GF-D8 (cell line): ENCODE measurements at regions not wholly inside any gene's neighbourhood (a gene's known extent, or its start where the extent isn't known, plus 50 kb on each side); places are given as distances from the start of the nearest gene placed in this dataset.
A peak's percentile ranks its signal among the peaks of the same experiment; 100 is the strongest.

Experiments
- DNase-seq: peaks from one replicate; lab custom pipeline; 2025; lab: John Stamatoyannopoulos, UW

GRCh38 chr3:80492162-80492561 lies 724.4 kb upstream of the ROBO1 start:
- no peak for DNase-seq

DNA sequence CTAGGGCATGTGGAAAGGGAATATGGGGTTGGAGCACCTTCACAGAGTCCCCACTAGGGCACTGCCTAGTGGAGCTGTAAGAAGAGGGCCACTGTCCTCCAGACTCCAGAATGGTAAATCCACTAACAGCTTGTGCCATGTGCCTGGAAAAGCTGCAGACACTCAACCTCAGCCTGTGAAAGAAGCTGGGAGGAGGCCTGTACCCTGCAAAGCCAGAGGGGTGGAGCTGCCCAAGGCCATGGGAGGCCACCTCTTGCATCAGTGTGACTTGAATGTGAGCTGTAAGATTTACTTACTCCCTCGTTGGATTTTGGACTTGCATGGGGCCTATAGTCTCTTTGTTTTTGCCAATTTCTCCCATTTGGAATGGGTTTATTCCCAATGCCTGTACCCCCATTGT lies 705.2 kb upstream of the ROBO1 start:
- no peak for DNase-seq

DNA sequence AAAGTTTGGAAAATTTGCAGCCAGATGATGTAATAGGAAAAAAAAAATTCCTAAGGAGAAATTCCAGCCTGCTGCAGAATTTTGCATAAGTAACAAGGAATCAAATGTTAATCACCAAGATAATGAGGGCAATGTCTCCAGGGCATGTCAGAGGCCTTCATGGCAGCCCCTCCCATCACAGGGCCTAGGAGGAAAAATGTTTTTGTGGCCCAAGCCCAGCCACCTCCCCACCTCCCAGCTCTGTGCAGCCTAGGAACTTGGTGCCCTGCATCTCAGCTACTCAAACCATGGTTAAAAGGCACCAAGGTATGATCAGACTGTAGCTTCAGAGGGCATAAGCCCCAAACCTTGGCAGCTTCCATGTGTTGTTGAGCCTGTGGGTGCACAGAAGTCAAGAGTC lies 704.7 kb upstream of the ROBO1 start:
- no peak for DNase-seq

DNA sequence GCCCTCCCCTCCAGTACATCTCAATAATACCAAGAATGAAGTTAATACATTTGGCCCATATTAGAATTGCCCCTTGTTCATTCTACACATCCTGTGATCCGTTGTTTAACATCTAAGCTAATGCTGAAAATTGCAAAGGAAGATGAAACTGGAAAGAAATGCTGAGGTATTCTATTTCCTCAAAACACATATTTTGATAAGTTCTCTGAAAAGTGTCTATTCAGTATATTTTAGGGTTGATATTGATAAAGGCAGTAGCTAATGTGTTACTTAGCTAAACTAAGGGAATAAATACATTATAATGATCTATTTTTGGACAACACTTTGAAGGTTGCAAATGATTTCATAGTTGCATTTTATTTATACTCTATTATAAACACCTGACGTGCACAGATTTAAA lies 702.6 kb upstream of the ROBO1 start:
- DNase-seq: no peak

- no peak for DNase-seq
Observed at GRCh38 chr3:80465746-80466145, 697.9 kb upstream of the ROBO1 start.

GRCh38 chr3:80451393-80451792 lies 683.6 kb upstream of the ROBO1 start:
- no peak for DNase-seq

DNA sequence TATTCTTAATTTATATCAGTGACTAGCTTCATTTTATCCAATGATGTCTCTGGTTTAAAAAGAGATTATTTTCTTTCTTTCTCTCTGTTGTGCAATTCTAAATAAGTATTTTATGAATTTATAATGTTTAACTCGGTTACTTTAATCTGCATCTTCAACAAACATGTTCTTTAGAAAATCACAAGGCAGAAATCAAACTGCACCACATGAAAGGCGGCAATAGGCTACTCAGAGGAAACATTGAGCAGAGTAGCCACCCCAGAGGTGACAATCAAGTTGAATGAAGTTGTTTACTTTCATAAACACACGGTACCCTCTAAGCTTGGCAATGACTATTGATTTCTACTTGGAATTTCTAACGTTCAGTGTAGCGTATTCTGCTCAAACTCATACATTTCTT lies 677.8 kb upstream of the ROBO1 start:
- DNase-seq: no peak

- no peak for DNase-seq
Observed at GRCh38 chr3:80445053-80445452, 677.3 kb upstream of the ROBO1 start.

DNA sequence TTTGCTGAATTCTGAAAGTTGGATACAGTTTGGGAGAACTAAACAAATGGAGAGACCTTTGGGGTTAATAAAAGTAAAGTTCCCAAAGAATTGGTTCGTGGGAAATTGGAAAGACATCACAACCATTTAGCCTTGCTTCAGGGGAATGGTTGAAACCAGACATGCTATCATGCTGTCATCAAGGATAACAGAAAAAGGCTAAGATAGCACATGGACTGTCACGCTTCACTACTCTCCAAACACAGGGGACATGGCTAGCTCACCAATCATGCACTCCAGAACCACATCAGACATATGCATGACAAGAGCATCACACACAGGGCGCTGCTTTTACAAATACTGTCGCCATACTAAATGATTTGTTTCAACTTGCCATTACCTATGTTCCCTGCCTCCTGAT lies 671.7 kb upstream of the ROBO1 start:
- DNase-seq: no peak

- DNase-seq: no peak
Observed at GRCh38 chr3:80434366-80434765, 666.6 kb upstream of the ROBO1 start.

DNA sequence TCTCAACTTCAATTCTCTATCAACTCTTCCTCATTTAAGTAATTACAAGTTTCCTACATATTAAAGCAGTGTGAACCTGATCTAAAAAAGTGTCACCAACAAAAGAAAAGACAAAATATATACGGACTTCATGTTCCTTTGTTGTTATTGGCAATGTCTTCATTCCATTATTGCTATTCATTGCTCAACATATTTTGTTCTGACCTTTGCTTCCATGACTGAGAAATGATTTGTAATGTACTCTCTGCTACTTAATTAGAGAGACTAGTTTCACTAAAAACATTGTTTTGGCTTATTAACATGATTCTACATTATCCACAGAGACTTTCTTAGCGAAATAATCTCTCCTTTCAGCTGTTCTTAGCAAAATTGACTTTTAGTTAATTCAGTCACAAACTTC lies 657.2 kb upstream of the ROBO1 start:
- DNase-seq: no peak

DNA sequence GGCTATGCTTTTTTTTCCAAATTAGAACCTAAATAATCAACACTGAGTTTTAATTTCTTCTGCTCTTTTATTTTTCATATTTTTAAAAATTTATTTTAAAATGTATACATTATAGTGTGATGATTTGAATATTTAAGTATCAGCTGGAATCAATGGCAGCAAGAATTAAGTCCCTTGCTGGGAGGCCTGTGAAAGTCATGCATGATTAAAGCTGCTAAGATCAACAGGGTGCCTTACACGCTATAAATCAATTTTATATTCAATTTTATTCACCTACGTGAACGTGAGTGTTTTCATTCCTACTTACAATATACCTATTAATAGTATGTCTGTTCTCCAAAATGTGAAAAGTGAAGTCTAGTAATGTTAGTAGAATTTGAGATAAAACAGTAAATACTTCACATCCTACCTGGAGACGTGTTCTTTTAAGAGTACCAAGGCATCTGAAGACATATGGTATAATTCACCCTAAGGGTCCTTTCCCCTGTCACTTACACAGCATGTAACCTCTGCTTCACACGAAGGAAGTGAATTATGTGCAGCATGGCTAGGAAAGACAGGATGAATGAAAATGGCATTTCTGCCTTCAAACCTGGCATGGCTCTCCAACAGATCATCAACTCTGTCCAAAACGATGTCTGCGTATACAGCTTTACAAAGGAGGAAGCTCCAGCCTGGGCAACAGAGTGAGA lies 640.4 kb upstream of the ROBO1 start:
- no peak for DNase-seq

GRCh38 chr3:80405618-80406017 lies 637.8 kb upstream of the ROBO1 start:
- no peak for DNase-seq

- no peak for DNase-seq
Observed at GRCh38 chr3:80395023-80395422, 627.2 kb upstream of the ROBO1 start.

DNA sequence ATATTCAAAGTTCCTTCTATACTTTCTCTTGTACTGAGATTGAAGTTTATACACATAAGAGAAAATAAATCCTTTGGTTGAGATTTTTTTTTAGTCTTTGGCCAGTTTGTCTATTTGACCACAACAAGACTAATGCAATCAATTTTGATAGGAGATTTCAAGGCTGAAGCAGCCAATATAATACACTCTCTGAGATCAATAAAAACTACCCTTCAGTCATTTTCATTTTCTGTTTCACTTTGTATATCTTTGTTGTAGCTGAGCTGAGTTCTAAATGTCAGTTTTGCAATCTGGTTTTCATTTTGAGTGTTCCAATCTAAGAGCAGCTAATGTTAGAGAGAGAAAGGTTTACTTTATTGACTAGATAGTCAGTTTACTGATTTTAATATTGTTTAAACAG lies 623.8 kb upstream of the ROBO1 start:
- no peak for DNase-seq

DNA sequence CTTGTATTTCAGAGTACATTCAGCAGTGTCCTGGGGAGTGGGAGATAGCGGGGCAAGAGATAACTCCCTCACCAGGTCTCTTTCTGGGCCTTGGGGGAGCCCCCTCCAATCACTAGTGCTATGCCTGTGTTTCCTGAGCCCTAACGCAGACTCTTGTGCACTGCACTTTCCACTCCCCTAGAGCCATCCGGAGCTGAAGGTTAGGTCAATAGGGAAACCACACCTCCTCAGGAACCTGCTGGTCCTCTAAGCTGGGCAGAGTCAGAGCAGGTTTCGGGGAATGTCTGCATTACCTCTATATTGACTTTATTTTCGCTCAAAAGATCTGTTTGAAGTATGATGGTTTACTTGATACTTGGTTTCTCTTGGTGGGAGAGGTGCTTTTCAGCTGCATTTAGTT lies 617.0 kb upstream of the ROBO1 start:
- DNase-seq: no peak

DNA sequence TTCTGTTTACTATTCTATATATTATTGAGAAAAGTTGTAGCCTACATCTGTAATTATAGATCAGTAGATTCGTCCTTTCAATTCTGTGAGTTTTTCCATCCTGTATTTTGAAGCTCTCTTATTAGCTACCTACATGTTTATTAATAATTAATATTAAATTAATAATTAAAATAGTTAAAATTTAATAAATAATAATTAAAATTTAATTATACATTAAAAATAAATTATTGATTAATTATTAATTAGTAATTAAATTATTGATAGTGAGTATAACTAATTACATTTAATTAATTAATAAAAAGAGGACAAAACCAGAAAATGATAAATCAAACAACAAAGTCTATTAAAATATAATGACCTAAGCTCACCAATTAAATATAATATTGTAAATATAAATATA lies 606.6 kb upstream of the ROBO1 start:
- no peak for DNase-seq

DNA sequence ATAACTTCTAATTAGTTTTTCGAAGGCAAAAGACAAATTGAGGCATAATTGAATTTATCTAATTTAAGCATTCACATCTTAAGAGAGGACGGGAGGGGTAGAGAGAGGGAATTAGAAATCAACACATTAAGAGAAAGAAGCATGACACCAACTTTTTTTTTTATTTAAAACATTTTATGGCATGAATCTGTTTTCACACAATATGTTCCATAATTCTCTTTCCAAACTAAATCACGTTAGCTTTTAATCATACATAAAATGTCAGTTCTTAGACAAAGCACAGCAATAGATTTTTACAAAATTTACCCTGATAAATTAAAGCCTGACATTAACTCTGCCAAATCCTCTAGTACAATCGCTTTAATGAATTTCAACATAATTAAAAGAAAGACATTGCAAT lies 600.8 kb upstream of the ROBO1 start:
- DNase-seq: no peak

DNA sequence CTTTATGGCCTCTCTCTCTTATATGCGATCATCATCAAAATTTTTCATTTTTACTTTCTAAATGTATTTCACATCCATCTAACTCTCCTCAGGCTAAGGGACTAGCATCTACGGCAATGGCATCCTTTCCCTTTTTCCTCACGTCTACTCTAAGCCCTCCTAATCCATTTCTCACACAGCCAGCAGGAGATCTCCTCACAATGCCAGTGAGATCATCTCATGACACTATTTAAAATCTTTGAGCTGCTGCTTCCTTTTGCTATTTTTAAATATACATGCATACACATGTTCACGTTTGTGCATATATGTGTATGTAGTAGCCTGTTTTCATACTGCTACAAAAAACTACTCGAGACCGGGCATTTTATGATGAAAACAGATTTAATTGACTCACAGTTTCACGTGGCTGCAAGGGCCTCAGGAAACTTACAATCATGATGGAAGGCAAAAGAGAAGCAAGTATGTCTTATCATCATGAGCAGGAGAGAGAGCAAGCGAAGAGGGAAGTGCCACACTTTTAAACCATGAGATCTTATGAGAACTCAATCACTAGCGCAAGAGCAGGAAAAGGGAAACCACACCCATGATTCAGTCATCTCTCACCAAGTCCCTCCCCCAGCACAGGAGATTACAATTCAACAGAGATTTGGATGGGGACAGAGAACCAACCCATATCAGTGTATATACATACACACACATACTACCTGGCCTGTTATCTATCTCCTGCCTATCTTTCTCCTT lies 599.2 kb upstream of the ROBO1 start:
- DNase-seq: no peak

DNA sequence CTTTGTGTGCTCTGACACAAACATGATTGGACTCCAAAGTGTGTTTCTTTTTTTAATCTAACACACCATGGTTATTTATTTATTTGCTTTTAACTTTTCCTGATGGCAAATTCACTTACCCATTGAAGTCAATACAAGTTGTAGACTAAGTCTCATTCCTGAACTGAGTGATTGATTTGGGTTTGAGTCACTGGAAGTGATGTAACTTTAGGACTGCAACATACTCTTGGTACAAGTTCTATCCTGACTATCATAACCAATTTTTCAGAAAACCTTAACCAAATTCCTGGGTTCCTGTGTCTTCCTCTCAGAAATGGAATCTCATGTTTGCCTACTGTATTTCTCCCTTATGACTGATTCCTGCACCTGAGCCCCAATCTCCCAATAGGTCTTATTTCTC lies 590.0 kb upstream of the ROBO1 start:
- no peak for DNase-seq

DNA sequence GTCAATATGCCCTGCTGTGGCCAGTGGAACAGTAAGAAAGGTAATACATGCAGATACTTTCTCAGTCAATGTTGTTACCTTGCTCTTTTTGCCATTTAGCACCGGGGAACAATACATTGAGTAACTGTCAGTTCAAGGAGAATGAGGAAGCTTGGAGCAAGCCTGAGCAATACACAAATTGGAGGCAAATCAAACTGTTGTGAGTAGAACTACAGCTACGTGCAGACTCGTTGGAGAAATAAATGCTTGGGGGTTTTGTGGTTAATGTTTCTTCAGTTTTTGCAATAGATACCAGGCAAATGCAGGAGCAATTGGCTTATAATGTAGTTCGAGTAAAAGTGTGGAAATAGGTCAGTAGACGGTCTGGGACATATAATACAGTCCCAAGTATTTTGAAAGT lies 587.3 kb upstream of the ROBO1 start:
- DNase-seq: peak; percentile 19

DNA sequence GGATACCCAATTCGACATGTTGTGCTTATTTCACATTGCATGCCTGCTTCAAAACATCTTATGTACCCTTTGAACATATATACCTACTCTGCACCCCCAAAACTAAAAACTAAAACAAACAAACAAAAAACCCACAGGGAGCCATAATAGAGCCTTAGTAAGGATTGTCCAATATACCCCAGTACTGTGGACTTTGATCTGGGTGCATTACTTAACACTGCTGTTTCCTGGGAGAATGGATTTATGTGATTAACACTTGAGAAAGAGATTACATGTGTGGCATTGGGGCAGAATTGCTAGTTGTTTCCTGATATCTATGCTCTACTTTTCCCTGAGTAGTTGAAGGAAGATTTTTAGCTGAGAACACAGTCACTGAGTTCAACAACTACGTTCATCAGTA lies 583.4 kb upstream of the ROBO1 start:
- DNase-seq: no peak

GRCh38 chr3:80350771-80351170 lies 583.0 kb upstream of the ROBO1 start:
- DNase-seq: no peak

DNA sequence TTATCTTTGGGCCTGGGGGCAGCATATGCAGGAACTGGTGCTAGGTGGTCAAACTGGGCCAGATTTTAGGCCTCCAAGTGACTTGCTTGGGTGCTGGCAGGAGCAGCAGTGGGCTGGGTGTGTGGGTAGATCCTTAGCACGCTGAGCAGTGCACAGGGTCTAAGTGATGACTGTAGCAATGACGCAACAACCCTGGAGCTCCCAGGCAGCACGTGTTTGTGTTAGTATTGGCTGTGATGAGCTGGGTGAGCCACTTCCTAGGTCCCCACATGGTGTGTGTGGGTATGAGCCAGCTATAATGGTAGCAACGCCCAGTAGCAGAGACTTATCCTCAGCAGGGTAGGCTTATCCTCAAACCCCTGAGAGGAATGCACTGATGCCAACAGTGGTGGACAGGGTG lies 570.6 kb upstream of the ROBO1 start:
- DNase-seq: no peak
